Upper lobe of left lung (tissue), 4 donors: ENCODE measurements at regions not wholly inside any gene's neighbourhood (a gene's known extent, or its start where the extent isn't known, plus 50 kb on each side); places are given as distances from the start of the nearest gene placed in this dataset.

ENCODE experiments used
- EP300 ChIP-seq, 4 donors: sonication (generic); formaldehyde crosslinking; IDR thresholded peaks; one replicate each; pipeline ENCODE4 v1.5.1; 2017; ENCODE audit warnings: antibody characterized with exemption in 4 of 4, control low read depth in 2 of 4
- POLR2A ChIP-seq, 4 donors: fragments of 450-650 bp; IDR thresholded peaks; one replicate each; pipeline ENCODE4 v1.5.1; 2016 to 2017; ENCODE audit warnings: antibody characterized with exemption in 4 of 4, mild to moderate bottlenecking in 2 of 4
- POLR2AphosphoS5 ChIP-seq, 2 donors: sonication (generic); formaldehyde crosslinking; IDR thresholded peaks; one replicate each; pipeline ENCODE4 v1.5.1; 2017; ENCODE audit warnings: antibody characterized with exemption in 2 of 2
- TF ChIP-seq, protein P1 (sequence below), 6 experiments: fragments of 450-650 bp in 4 of 6; fragments of 200-600 bp in 2 of 6; sonication (generic) in 2 of 6; IDR thresholded peaks; one replicate each; pipeline ENCODE4 v1.5.1; 2016 to 2019; ENCODE audit warnings: antibody characterized with exemption in 6 of 6

- TF ChIP-seq POLR2A (IDR thresholded peaks at IDR 0.05), result no peak
- TF ChIP-seq, protein P1, sequence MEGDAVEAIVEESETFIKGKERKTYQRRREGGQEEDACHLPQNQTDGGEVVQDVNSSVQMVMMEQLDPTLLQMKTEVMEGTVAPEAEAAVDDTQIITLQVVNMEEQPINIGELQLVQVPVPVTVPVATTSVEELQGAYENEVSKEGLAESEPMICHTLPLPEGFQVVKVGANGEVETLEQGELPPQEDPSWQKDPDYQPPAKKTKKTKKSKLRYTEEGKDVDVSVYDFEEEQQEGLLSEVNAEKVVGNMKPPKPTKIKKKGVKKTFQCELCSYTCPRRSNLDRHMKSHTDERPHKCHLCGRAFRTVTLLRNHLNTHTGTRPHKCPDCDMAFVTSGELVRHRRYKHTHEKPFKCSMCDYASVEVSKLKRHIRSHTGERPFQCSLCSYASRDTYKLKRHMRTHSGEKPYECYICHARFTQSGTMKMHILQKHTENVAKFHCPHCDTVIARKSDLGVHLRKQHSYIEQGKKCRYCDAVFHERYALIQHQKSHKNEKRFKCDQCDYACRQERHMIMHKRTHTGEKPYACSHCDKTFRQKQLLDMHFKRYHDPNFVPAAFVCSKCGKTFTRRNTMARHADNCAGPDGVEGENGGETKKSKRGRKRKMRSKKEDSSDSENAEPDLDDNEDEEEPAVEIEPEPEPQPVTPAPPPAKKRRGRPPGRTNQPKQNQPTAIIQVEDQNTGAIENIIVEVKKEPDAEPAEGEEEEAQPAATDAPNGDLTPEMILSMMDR (IDR thresholded peaks at IDR 0.05), result no peak
- TF ChIP-seq POLR2AphosphoS5 (IDR thresholded peaks at IDR 0.05), result no peak
- no peak for TF ChIP-seq EP300 (IDR thresholded peaks at IDR 0.05)
Measured at GRCh38 chr20:60792941-60793340, 459.1 kb upstream of the CDH4 start.
